Glutamatergic neuron (in vitro differentiated cells): ENCODE measurements at regions not wholly inside any gene's neighbourhood (a gene's known extent, or its start where the extent isn't known, plus 50 kb on each side); places are given as distances from the start of the nearest gene placed in this dataset.
"Not testable (repeated sequence)": the region's sequence is repeated elsewhere in the genome, so short reads cannot be mapped to it uniquely, and the experiment has no call there.

Experiments used
- DNase-seq: peaks from one replicate; pipeline ENCODE4 v3.0.0; 2022
- H3K27ac Mint-ChIP-seq: one replicate; pipeline ENCODE4 v1.8.0; 2020; ENCODE audit warnings: mild to moderate bottlenecking, mixed read lengths, inconsistent platforms; ENCODE audit not compliant: unreplicated experiment
- H3K27me3 Mint-ChIP-seq: one replicate; pipeline ENCODE4 v1.8.0; 2020; ENCODE audit warnings: mild to moderate bottlenecking, moderate library complexity, mixed read lengths, inconsistent platforms; ENCODE audit not compliant: unreplicated experiment
- H3K36me3 Mint-ChIP-seq: one replicate; pipeline ENCODE4 v1.8.0; 2020; ENCODE audit warnings: mild to moderate bottlenecking, mixed read lengths, inconsistent platforms; ENCODE audit not compliant: unreplicated experiment
- H3K4me1 Mint-ChIP-seq: one replicate; pipeline ENCODE4 v1.8.0; 2020; ENCODE audit warnings: mild to moderate bottlenecking, low read depth, mixed read lengths, inconsistent platforms; ENCODE audit not compliant: unreplicated experiment
- H3K4me3 Mint-ChIP-seq: one replicate; pipeline ENCODE4 v1.8.0; 2020; ENCODE audit warnings: mild to moderate bottlenecking, mixed read lengths, inconsistent platforms; ENCODE audit not compliant: unreplicated experiment
- H3K9me3 Mint-ChIP-seq: one replicate; pipeline ENCODE4 v1.8.0; 2020; ENCODE audit warnings: mild to moderate bottlenecking, moderate library complexity, mixed read lengths, inconsistent platforms; ENCODE audit not compliant: unreplicated experiment
- CTCF ChIP-seq: fragments of 200-600 bp; sonication (generic); IDR thresholded peaks from one replicate; pipeline ENCODE4 v1.5.0; 2021; ENCODE audit not compliant: partially characterized antibody, unreplicated experiment

DNA sequence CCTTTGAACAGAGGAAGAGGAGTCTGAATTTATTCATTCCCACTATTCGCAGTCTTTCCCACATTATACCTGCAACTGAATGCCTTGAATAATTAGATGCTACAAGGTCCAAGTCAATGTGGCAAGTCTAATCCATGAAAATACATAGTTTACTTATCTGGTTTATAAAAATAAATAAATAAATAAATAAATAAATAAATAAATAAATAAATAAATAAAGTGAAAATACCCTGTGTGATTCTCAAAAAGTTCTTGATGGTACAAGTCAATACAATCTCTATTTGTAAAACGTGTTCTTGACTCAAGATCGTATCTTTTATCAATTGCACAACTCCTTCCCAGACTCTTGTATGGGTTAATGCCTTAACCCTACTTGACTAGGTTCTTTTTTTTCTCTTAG is 417.7 kb downstream of the ZWINT start:
- DNase-seq, result no peak
- no peaks in the 10 kb centered on the region for H3K9me3 Mint-ChIP-seq
- no peak for TF ChIP-seq CTCF
- no peaks in the 10 kb centered on the region for H3K4me1 Mint-ChIP-seq
- H3K36me3 Mint-ChIP-seq, result no peaks in the 10 kb centered on the region
- no peaks in the 10 kb centered on the region for H3K27me3 Mint-ChIP-seq
- no peak overlapping the region for H3K27ac Mint-ChIP-seq
- no peak overlapping the region for H3K4me3 Mint-ChIP-seq

- DNase-seq, result no peak
- Mint-ChIP-seq H3K4me1 (peaks cover 1% of the 10 kb centered on the region), H3K9me3 (no peaks in the 10 kb centered on the region), H3K27ac (no peak overlapping the region), H3K36me3 (no peaks in the 10 kb centered on the region), H3K27me3 (no peaks in the 10 kb centered on the region), H3K4me3 (no peak overlapping the region)
- TF ChIP-seq CTCF, result no peak
These were observed 431.8 kb downstream of the ZWINT start for GRCh38 chr10:55929291-55929690.

DNA sequence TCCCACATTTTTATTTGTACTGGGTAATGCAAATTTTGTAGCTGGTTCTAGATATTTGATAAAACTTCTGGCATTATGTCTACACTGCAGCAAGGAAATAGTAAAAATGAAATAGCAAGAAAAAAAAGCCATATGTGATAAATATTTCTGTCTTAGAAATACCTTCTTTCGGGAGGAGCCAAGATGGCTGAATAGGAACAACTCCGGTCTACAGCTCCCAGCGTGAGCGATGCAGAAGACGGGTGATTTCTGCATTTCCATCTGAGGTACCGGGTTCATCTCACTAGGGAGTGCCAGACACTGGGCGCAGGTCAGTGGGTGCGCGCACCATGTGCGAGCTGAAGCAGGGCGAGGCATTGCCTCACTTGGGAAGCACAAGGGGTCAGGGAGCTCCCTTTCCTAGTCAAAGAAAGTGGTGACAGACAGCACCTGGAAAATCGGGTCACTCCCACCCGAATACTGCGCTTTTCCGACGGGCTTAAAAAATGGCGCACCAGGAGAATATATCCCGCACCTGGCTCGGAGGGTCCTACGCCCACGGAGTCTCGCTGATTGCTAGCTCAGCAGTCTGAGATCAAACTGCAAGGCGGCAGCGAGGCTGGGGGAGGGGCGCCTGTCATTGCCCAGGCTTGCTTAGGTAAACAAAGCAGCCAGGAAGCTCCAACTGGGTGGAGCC is 461.4 kb downstream of the ZWINT start:
- peak overlapping the region; percentile 95 for H3K27ac Mint-ChIP-seq
- H3K4me1 Mint-ChIP-seq, H3K9me3 Mint-ChIP-seq, H3K27me3 Mint-ChIP-seq, H3K36me3 Mint-ChIP-seq: not testable (repeated sequence)
- peak; percentile 44 for DNase-seq
- H3K4me3 Mint-ChIP-seq, result peak overlapping the region; percentile 88

DNA sequence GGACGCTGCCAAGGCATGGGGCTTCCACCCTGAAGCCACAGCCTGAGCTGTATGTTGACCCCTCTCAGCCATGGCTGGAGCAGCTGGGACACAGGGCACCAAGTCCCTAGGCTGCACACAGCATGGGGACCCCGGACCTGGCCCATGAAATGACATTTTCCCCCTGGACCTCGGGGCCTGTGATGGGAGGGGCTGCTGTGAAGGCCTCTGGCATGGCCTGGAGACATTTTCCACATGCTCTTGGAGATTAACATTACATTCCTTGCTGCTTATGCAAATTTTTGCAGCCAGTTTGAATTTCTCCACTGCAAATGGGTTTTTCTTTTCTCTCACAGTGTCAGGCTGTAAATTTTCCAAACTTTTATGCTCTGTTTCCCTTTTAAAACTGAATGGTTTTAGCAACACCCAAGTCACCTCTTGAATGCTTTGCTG is 463.6 kb downstream of the ZWINT start:
- Mint-ChIP-seq H3K27me3 (no peaks in the 10 kb centered on the region), H3K4me3 (peak overlapping the region; percentile 13), H3K9me3 (peaks cover 6% of the 10 kb centered on the region), H3K4me1 (peaks cover 2% of the 10 kb centered on the region), H3K36me3 (peaks cover 4% of the 10 kb centered on the region), H3K27ac (no peak overlapping the region)
- TF ChIP-seq CTCF, result no peak
- no peak for DNase-seq

DNA sequence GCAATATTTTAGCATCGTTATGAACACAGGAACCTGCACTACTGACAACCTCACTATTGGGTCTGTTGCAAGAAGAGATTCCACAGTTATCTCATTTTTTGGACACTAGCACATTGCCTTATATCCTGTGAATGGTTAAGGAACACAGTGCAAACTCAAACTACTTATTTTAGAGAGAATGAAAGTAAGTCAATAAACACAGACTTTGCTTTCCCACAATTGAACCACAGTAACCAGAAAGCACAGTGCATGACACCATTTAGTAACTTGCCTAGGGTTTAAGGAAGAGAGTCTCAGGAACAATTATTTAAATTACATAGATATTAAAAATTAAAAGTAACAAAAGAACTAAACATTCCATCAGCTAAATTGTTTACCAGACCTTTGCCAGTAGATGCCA is 468.8 kb downstream of the ZWINT start:
- no peaks in the 10 kb centered on the region for H3K36me3 Mint-ChIP-seq
- peaks cover 1% of the 10 kb centered on the region for H3K9me3 Mint-ChIP-seq
- no peak for DNase-seq
- no peaks in the 10 kb centered on the region for H3K4me1 Mint-ChIP-seq
- no peak overlapping the region for H3K27ac Mint-ChIP-seq
- H3K4me3 Mint-ChIP-seq, result no peak overlapping the region
- H3K27me3 Mint-ChIP-seq, result no peaks in the 10 kb centered on the region
- no peak for TF ChIP-seq CTCF
